HG03342 (cell line): ENCODE measurements at regions not wholly inside any gene's neighbourhood (a gene's known extent, or its start where the extent isn't known, plus 50 kb on each side); places are given as distances from the start of the nearest gene placed in this dataset.

Experiments used
- ATAC-seq: cut with Tn5 transposase; IDR thresholded peaks from one replicate; pipeline ENCODE4 v1.9.1; 2021; ENCODE audit warnings: mild to moderate bottlenecking, moderate library complexity; ENCODE audit not compliant: unreplicated experiment

DNA sequence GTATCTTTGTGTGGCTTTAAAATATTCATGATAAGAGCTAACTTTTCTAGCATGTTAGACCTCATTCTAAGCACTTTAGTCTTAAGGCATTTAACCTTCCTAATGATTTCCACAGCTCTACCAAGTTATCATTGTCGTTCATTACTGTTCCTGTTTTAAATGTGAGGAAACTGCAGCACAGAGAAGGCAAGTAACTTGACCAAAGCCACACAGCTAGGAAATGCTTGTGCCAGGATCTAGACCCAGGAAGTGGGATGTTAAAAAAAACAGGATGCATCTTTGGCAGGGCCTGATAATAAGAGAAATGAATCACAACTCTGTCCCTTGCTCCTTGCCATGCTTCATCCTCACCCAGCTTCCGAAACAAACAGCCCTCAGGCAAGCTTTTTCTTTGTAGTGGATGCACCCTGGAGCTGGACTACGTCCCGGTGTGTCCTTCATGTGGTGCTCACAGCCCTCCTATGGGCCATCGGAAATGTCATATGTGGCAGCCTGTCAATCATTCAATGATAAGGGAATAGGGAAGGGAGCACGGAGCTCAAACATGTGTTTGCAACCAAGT is 196.9 kb upstream of the RREB1 start:
- no peak for ATAC-seq

DNA sequence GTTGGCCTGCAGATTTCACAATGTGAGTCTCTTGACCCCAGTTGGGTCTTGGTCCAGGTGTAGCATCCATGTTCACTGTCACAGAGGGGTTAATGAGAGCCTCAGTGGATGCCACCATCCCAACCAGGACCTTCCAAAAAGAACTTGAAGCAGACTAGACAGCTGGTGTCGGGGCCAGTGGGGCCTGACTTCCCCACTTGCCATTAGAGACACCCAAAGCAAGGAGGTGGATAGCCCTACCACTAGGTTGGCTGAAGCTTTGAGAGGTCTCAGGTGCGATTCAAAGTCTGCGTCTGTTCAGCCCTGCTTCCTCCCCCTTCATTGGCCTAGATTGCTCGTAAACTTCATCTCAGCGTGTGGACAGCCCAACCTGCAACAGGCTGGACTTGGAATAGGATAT is 196.4 kb upstream of the RREB1 start:
- ATAC-seq: no peak

DNA sequence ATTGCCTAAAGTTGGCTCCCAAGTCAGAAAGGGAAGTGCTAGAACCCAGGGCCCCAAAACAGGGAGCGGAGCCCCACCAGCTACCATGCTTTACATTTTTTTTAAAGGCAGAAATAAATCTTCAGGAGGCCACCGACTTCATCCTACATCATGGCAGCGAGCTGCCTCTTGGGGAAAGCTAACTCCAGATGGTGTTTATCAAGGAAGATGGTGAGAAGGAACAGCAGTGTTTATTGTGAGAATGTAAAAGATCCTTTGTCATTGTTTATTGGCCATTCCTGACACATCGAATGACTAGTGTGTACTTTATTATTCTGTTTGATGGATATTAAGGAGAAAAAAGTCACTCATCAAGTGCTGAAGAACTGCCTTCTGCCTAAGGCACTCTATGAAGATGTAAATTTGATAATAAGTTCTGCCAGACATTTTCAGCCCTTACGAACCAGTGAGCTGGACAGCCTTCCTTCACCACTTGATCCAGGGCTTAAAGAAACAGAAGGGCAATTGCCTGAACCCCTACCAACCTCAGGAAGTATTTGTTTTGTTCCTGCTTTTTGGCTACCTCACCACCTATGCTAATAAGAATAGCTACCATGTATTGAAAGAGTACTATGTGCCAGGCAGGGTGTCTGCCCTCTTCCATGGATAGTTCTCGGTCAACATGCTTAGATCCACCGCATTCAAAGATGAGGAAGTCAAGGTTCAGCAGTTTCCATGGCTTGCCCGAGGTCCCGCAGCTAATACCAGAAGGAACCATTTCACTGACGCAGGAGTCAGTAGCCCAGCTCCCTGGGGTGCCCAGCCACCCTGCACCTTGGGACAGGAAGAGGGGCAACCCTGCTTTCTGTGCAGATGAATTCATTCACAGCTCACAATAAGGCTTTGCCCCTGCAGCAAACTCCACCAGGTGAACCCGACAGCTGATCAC is 194.7 kb upstream of the RREB1 start:
- no peak for ATAC-seq

DNA sequence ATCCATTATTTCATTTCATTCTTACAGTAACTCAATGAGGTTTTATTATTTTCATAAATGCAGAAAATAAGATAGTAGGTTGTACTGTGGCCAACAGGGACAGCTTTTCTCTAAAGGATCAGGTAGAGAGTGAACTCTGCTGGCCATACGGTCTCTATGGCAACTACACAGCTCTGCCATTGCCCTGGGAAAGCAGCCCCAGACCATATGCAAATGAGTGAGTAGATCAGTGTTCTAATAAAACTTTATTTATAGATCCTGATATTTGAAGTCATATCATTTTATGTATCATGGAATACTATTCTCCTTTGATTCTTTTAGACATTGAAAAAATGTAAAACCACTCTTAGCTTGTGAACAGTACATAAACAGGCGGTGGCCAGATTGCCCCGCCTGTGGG is 192.5 kb upstream of the RREB1 start:
- ATAC-seq: peak; percentile 33

DNA sequence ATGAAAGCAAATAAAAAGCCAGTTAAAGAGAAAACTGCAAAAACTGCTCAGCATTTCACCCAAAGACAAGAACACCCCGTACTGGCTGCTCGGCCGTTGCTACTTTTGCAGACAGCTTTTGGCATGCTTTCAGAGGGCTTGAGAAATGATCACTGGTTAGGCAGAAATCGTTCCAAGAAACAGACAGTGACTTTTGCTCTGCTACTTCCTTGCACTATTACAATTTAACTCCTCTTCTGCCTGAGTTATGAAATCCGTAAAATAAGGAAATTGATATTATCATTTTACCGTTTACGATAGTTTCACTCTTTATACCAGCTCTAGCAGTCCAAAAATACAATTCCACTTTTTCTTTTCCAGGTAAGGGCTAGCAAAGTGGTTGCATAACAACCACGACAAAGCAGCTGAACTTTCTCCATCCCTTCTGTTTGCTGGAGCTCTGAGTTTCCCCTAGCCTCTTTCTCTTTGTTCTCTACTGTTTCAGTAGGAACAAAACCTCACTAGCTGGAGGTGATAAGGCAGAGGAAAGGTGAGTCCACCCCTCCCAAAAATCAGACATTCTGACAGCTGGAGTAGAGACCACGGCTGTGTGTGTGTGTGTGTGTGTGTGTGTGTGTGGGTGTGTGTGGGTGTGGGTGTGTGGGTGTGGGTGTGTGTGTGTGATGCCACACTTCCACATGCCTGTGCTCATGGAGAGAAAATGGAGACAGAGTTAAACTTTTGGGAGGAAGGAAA is 191.8 kb upstream of the RREB1 start:
- no peak for ATAC-seq

DNA sequence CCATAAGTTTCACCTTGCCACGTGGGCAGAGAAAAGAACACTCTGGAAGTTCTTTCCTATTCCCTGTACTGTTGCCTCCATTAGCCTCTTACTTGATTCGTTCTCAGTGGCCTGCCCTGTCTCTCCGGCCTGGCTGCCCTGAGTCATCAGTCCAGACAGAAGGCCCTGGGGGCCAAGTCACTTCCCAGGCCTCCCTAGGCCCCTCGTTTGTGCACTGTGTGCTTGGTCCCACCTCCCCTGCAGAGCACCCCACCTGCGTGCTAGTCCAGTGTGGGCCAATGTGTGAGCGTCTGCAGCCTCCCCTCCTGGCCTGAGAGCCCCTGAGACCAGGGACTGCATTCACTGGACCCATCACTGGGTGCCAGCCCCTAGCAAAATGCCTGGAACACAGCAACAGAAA is 191.2 kb upstream of the RREB1 start:
- no peak for ATAC-seq

DNA sequence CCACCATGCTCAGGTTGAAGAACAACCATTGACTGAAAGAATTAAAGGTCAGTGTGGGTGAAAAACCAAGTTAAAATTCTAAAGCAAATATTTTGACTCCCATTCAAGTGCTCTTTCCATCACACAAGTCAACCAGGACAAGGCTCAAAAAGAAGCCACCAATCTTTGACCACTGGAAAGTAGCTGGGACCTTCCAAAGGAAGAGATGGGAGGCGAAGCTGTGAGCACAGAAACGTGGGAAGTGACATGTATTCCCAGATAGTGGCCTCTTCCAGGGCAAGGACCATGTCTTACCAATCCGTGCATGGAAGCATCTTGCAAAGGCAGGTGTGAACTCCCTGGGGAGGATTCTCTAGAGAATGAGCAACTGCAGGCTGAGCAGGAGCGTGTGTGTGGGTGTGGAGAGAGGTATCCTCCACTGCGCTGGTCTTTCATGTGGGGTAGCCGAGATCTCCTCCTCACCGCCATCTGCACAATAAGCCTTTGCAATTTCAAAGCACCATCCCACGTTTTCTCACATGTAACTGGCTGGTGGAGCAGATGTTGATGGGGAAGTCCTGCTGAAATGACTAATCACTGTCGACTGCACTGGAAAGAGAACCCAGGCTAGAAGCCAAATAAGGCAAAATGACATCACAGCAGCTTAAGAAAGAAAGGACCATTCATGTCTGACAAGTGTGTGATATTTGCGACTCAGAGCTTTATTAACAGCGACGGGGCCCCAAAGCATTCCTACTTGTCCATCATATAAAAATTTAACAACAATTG is 189.4 kb upstream of the RREB1 start:
- peak; percentile 87 for ATAC-seq

DNA sequence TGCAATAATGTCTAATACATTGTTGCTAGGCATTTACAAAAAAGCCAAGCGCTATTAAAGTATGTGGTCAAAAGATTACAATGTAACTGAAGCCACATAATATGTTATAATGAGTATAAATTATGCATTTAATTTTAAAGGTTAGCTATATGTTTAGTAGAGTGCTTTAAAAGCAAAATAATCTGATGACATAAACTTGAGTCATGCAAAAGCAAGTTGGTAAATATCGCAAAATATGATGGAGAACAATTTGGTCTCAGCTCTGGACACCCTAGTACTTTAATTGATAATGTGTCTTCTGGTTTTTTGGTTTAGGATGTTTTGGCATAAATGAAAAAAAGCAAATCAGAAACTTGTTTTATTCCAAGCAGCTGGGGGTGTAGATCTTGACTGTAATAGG is 188.6 kb upstream of the RREB1 start:
- ATAC-seq: no peak

DNA sequence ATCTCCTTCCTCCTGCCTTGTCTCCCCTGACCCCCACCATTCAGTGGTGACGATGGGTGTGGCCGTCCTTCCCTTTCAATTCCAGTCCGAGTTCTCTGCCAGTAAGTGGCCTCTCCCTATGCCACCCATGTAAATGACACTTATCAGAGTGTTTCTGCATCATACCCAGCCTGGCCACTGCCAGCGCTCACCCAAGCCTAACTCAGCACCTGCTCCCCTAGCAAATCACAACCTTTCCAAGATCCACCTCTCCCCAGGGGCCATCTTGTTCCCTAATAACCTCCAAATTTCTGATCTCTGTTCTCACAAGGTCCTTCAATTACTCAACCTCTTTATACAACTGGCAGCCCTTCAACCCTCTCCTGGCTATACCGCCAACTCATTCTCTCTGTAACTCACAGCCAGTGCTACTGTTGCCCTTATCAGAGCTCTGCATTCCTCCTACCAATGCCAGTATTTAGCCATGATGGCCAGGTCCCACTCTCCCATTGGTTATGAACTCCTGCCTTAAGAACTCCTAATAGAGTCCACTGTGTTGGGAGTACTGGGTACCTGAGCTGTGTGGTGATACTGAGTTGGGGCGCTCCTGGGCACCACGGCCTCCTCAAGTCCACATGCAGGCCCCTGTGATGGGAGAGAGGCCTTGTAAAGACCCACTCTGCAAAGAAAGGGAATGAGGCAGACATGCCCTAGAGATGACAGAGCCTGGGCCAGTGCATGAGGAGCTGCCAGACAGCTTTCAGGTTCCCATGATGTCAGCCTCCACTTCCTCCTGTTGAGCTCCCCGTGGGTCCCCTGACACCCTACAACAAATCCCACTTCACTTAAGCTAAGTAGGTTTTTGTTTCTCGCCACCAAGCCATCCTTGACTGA is 187.4 kb upstream of the RREB1 start:
- no peak for ATAC-seq

DNA sequence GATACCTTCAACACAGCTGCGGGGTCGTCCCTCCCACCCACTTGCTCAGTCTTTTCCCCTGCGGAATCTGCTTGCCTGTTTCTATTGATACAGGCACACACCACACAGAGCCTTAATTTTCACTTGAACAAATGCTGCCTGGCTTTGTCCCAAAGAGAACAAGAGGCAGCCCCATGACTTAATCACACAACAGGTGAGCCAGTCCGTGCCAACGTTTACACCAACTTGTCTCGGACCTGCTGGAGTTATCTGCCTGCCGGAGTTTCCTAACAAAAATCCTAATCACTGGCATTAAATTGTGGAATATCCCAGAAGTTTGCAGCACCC is 186.8 kb upstream of the RREB1 start:
- no peak for ATAC-seq

DNA sequence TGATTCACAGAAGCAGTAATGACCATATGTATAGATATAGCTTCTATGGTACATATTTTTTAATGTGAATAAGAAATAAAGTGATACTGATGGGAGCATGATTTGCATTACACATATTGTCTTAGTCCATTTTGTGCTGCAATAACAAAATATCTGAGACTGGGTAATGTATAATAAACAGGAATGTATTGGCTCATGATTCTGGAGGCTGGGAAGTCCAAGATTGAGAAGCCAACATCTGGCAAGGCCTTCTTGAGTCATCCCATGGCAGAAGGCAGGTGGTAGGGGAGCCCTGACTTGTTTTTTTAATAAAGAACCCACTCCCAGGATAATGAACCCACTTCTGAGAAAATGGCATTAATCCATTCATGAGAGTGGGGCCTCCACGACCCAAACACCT is 185.6 kb upstream of the RREB1 start:
- no peak for ATAC-seq

DNA sequence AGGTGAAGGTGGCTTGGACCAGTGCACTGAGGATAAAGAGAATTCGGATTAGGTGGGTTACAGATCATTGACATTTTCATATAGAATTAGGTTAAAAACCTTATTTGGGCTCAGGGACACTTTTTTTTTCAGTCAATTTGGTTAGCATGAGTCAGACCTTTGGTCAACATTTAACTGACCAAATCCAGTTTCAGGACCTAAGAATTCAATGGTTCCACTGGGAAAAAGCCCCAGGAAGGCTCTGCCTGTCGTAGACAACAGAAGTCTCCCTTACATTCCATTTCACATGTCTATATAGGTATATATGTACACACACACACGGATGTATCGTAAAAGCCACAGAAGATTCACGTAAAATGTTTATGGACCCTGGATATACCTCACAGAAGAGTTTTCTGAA is 184.2 kb upstream of the RREB1 start:
- ATAC-seq: no peak

DNA sequence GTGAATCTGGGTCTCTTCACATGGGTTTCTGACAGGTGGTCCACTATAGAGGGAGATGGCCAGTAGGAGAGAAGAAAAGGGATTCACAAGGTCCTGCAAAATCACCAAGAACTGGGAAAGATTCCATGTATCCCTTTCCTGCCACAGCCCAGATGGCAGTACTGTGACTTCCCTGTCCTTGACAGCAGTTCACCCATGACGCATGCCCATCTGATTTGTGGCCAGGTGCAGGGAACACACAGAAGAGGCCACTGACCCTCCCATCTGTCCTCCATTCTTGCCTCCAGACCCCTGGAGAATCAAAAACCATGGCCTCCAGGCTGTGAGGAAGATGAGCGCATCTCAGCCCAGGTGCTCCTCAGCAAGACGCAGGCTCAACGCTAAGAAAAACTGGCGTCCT is 183.1 kb upstream of the RREB1 start:
- ATAC-seq: no peak

DNA sequence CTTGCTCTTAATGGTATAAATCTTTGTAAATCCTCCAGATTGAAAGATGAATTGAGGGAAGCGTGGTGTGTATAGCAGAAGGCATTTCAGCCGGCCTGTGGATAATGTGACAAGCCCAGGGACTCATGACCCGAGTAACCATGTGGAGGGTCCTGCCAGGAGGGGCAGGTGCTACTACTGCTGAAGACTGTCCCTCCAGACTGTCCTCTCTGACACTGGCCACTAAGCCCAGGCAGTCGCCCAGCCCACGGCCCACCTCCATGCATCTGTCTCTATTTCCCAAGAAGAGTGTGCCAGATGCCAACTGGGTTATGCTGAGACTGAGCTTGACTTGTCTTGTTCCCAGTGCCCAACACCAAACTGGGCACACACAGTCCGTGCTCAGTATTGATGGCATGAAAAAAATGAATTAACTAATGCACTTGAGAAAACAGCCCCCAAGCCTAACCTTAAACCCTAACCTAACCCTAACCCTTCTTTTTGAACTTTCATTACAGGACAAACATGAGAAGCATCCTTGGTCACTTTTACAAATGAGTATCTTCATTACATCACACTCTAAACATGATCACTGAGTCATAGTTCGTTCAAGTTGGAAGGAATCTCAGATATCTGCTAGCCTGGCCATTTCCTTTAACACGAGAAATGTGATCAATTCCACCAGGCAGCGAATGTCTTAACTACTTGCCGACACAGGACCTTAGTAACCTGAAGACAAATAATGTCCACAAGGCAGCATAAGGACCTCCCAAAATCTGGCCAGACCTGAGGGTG is 182.2 kb upstream of the RREB1 start:
- no peak for ATAC-seq

DNA sequence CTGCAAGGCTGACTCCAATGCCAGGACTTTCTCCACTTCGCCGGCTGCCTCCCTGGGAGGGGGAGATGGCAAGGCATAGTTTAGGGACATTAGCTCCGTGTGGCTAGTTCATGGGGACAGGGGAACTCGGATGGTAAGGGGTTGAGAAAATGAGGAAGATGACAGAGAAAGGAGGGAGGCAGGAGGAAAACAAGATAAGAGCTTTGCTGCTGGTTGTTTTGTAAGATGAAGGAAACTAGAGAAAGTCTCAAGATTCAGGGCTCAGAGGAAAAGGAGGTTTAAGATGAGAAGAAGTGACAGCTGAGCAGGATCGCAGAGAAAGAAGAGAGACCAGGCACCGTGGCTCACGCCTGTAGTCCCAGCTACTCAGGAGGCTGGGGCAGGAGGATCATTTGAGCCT is 180.9 kb upstream of the RREB1 start:
- ATAC-seq: no peak

DNA sequence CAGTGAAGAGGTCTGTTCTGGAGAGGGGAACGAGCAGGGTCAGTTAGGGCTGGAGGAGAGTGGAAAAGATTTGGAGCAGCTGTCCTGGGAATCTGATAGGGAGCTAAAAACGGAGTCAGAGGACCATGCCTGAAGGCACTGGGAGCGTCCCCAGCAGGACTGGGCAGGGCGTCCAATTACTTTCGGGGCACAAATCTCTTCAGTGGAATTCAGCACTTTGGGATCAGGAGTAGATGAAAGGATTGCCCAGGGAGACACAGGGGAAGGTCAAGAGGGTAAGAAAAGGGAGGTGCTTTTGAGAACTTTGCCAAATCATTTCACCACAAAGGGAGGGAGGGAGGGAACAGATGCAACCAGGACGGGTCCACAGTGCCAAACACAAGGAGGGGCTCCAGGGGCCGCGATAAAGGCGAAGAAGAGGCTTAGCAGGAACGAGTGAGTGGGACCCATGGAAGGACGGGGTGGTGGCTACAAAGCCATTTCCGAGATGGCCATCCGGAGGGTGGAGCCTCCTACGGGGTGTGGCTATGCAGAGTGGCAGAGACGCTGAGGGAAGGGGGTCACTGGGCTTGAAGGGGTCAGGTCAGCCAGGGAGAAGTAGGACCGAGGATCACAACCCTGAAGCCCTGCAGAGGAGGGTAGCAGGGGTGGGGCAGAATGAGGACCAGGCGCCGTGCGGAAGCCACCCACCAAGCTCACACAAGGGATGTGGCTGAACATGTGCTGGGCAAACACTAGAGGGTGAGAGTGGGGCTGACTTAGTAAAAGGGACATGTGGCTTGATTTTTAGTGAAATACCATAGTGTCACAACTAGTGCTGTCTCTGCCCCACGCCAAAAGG is 180.0 kb upstream of the RREB1 start:
- ATAC-seq: no peak

DNA sequence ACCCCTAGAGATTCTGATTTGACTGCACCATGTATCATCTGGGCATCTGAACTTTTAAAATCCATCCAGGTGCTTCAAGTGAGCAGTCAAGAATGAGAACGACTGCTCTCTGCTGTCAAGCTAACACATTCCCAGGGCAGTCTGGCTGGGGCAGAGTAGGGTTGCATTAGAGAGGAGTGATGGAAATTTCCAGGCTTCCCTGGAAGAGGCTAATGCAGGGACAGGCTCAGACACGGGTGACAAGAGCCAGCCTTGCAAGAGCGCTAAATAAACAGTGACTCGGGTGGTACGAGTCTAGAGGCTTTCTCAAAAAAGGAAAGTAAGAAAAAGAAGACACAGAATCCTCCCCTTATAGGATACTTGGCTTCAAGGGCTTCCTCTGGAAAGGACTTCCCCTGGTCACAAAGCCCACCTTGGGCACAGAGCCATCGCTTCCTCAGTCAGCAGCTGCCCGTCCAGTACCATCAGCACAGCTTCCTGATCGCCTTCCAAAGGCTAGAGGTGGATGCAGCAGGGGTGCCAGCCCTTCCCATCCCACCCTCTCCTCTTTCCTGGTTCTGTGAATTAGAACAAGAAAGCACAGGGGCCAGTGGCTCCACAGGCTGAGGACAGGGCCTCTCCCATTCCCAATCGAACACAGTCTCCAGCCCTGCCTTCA is 177.4 kb upstream of the RREB1 start:
- ATAC-seq: no peak
